Karpas-422 (cell line): ENCODE measurements at regions not wholly inside any gene's neighbourhood (a gene's known extent, or its start where the extent isn't known, plus 50 kb on each side); places are given as distances from the start of the nearest gene placed in this dataset.

Experiments used
- DNase-seq: peaks from one replicate; pipeline ENCODE4 v3.0.0-alpha.2; 2015
- H2AFZ ChIP-seq: fragments of 200-600 bp; sonication (generic); 2 replicates; pipeline ENCODE4 v1.6.1; 2014; ENCODE audit warnings: antibody characterized with exemption, low read length, mixed read lengths
- H3K27ac ChIP-seq: fragments of 200-600 bp; sonication (generic); 2 replicates; pipeline ENCODE4 v1.5.1; 2014; ENCODE audit warnings: mild to moderate bottlenecking, low read length, moderate library complexity
- H3K27me3 ChIP-seq: fragments of 200-600 bp; sonication (generic); 2 replicates; pipeline ENCODE4 v1.6.1; 2014; ENCODE audit warnings: low read length, mixed read lengths
- H3K36me3 ChIP-seq: fragments of 200-600 bp; sonication (generic); 2 replicates; pipeline ENCODE4 v1.6.1; 2014; ENCODE audit warnings: low read length, mixed read lengths; ENCODE audit not compliant: insufficient read depth
- H3K4me1 ChIP-seq: fragments of 200-600 bp; sonication (generic); 2 replicates; pipeline ENCODE4 v1.6.1; 2014; ENCODE audit warnings: mild to moderate bottlenecking, low read length, mixed read lengths
- H3K4me2 ChIP-seq: fragments of 200-600 bp; sonication (generic); 2 replicates; pipeline ENCODE4 v1.6.1; 2014; ENCODE audit warnings: low read length, low read depth, mild to moderate bottlenecking; ENCODE audit not compliant: poor library complexity, severe bottlenecking
- H3K4me3 ChIP-seq: fragments of 200-600 bp; sonication (generic); 2 replicates; pipeline ENCODE4 v1.5.1; 2014; ENCODE audit warnings: mild to moderate bottlenecking, antibody characterized with exemption, low read length, mixed read lengths
- H3K79me2 ChIP-seq: fragments of 200-600 bp; sonication (generic); 2 replicates; pipeline ENCODE4 v1.6.1; 2014; ENCODE audit warnings: mild to moderate bottlenecking, low read length, mixed read lengths
- H3K9ac ChIP-seq: fragments of 200-600 bp; sonication (generic); 2 replicates; pipeline ENCODE4 v1.6.0; 2014; ENCODE audit warnings: low read length
- H3K9me2 ChIP-seq: fragments of 200-600 bp; sonication (generic), shearing (Covaris generic); replicated peaks from 2 replicates; pipeline ENCODE4 v1.6.0; 2014; ENCODE audit warnings: mild to moderate bottlenecking, low read length, moderate library complexity; ENCODE audit not compliant: insufficient read depth
- H3K9me3 ChIP-seq: fragments of 300-700, 200-600 bp; sonication (generic); 2 replicates; pipeline ENCODE4 v1.6.1; 2014; ENCODE audit warnings: low read length, mixed read lengths
- H4K20me1 ChIP-seq: fragments of 200-600 bp; sonication (generic); 2 replicates; pipeline ENCODE4 v1.6.1; 2014; ENCODE audit warnings: mild to moderate bottlenecking, antibody characterized with exemption, low read length, low read depth; ENCODE audit not compliant: insufficient read depth

DNA sequence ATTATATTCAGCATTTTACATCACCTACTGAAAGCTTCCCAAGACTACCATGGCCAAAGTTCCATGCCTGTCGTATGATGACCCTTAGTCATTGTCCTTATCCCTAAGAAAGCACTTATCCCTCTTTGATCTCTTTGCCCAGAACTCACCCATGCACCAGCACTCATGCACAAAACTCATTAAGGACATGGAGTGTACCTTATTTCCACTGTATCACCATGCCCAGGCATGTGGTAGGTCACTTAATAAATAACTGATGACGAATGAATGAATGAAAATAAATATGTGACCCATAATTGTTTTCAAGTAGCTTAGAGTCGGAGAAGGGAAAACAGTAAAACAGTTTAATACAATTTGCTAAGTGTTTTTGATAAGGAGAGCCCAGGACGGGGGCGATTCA, 220.1 kb downstream of the IKZF2 start:
- no peaks in the 10 kb centered on the region for H3K4me1 ChIP-seq
- H2AFZ ChIP-seq: no peak overlapping the region
- H3K27me3 ChIP-seq: no peaks in the 10 kb centered on the region
- no peak for DNase-seq
- no peak overlapping the region for H3K4me3 ChIP-seq
- peaks cover 3% of the 10 kb centered on the region; the same call in 1 of the 2 replicates for H3K9me3 ChIP-seq
- H3K36me3 ChIP-seq: no peaks in the 10 kb centered on the region
- no peak overlapping the region for H3K4me2 ChIP-seq
- H3K27ac ChIP-seq: no peak overlapping the region
- no peaks in the 10 kb centered on the region for H3K79me2 ChIP-seq
- no peaks in the 10 kb centered on the region for H3K9me2 ChIP-seq
- H3K9ac ChIP-seq: no peak overlapping the region
- H4K20me1 ChIP-seq: no peaks in the 10 kb centered on the region

DNA sequence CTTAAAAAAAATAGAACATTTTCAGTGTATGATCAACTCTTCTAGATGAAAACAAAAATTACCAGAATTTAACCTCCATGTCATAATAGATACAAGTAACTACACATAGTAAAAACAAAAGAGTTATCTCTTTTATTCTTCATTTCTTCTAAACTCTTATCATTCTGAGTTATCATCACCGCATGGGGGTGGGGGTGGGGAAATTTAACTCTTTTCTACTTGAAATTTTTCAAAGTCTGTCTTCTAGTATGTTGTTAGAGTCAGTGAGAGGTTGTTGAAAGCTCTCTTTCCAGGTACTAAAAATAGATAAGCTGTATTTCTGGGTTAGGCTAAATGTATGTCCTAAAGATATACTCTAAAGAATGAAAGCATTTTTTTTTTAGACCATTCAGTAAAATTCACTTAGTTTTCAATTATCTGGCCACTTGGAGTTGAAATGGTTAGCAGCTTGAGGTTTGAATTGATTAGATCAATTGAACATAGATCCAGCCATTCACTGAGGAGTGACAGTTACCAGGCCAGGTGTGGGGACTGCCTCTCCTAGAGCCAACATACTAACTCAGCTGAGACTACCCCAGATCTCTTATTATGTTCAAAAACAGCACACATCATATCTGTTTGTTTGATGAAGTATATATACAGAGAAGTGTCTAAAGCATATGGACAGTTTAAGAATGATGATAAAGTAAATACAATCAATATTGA, 220.7 kb downstream of the IKZF2 start:
- H4K20me1 ChIP-seq: no peaks in the 10 kb centered on the region
- DNase-seq: no peak
- H3K36me3 ChIP-seq: no peaks in the 10 kb centered on the region
- no peaks in the 10 kb centered on the region for H3K79me2 ChIP-seq
- no peaks in the 10 kb centered on the region for H3K9me2 ChIP-seq
- no peak overlapping the region for H3K4me3 ChIP-seq
- H3K4me2 ChIP-seq: no peak overlapping the region
- no peak overlapping the region for H2AFZ ChIP-seq
- H3K27me3 ChIP-seq: no peaks in the 10 kb centered on the region
- no peaks in the 10 kb centered on the region for H3K4me1 ChIP-seq
- no peak overlapping the region for H3K9ac ChIP-seq
- H3K27ac ChIP-seq: no peak overlapping the region
- H3K9me3 ChIP-seq: peaks cover 3% of the 10 kb centered on the region; the same call in 1 of the 2 replicates

DNA sequence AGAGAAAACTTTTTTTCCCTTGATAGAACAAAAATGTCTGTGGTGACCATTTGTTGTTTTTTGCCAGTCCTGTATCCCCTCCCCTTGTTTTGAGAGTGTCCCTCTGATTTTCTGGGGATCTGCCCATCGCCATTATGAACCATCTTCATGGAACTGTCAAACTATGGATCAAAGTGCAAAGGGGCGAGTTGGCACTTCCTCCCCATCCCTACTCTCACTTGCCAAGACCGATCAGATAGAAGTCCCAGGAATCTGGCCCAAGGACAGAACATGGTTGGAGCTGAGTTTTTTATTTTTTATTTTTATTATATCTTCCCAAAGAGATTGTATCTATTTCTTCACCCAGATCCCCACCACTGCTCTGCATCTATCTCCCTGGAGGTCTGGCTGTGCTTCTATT, 221.4 kb downstream of the IKZF2 start:
- no peaks in the 10 kb centered on the region for H3K36me3 ChIP-seq
- no peak overlapping the region for H3K27ac ChIP-seq
- no peaks in the 10 kb centered on the region for H3K9me2 ChIP-seq
- H4K20me1 ChIP-seq: no peaks in the 10 kb centered on the region
- no peaks in the 10 kb centered on the region for H3K4me1 ChIP-seq
- DNase-seq: no peak
- H3K4me2 ChIP-seq: no peak overlapping the region
- no peak overlapping the region for H3K4me3 ChIP-seq
- H3K9me3 ChIP-seq: peaks cover 3% of the 10 kb centered on the region; the same call in 1 of the 2 replicates
- no peaks in the 10 kb centered on the region for H3K27me3 ChIP-seq
- no peak overlapping the region for H2AFZ ChIP-seq
- H3K9ac ChIP-seq: no peak overlapping the region
- H3K79me2 ChIP-seq: no peaks in the 10 kb centered on the region

DNA sequence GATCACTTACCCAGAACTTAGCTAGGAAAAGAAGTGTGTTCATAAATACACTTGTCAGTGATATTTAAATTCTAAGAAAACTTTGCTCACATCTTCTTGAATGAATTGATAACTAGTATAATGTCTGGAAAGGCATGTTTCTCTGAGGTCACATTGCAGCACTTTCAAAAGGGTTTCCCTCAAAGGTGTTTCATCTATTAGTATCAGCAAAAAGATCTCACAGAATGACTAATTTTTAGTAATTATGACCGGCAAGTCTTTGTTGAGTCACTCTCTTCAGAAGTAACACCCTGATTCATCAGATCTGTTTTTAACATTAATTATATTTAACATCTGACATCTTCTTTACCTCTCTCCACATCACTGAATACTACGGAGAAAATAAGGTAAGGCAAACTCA, 222.3 kb downstream of the IKZF2 start:
- H3K27ac ChIP-seq: no peak overlapping the region
- H3K4me3 ChIP-seq: no peak overlapping the region
- H4K20me1 ChIP-seq: no peaks in the 10 kb centered on the region
- H3K4me1 ChIP-seq: no peaks in the 10 kb centered on the region
- no peaks in the 10 kb centered on the region for H3K9me2 ChIP-seq
- H3K27me3 ChIP-seq: no peaks in the 10 kb centered on the region
- no peaks in the 10 kb centered on the region for H3K79me2 ChIP-seq
- H3K36me3 ChIP-seq: no peaks in the 10 kb centered on the region
- H3K4me2 ChIP-seq: no peak overlapping the region
- no peak for DNase-seq
- H3K9me3 ChIP-seq: peaks cover 3% of the 10 kb centered on the region; the same call in 1 of the 2 replicates
- no peak overlapping the region for H3K9ac ChIP-seq
- H2AFZ ChIP-seq: no peak overlapping the region

DNA sequence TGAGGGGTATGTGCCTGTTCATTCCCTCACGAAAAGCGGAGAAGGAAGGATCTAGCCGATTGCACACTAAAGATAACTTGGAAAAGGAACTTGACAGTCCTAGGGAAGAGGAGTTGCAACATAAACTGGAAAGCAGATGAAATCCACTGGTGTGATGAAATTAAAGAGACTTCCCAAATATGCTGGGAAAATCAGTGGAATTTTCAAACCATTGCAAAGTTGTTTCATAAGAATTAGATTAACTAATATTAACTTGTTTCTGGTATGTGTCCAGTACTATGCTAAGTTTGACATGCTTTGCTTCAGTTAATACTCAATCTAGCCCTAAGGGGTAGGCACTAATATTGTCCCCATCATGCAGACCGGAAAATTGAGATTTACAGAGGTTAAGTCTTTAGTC, 222.7 kb downstream of the IKZF2 start:
- Histone ChIP-seq H4K20me1 (no peaks in the 10 kb centered on the region), H3K27ac (no peak overlapping the region), H3K36me3 (no peaks in the 10 kb centered on the region), H3K4me1 (no peaks in the 10 kb centered on the region), H3K79me2 (no peaks in the 10 kb centered on the region), H3K27me3 (no peaks in the 10 kb centered on the region), H3K9me2 (no peaks in the 10 kb centered on the region), H2AFZ (no peak overlapping the region), H3K4me2 (no peak overlapping the region), H3K9me3 (peaks cover 3% of the 10 kb centered on the region; the same call in 1 of the 2 replicates), H3K9ac (no peak overlapping the region), H3K4me3 (no peak overlapping the region)
- no peak for DNase-seq

DNA sequence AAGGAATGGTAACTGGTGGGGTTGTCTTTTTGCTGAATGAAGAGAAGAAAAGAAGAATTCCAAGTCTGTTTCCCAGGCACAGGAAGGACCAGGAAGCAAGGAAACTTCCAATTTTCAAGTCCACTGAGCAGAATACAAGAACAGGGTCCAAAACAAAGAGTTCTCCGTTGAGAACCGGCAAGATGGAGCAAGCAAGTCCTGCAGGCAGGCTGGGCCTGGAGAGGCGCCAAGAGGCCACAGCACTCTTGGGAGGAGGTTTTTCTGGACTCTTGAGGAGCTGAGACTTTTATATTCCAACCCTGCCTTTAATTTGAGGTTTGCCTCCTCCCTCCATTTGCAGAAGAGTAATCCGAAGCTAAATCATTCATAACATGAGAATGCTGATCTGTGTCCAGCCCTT, 224.5 kb downstream of the IKZF2 start:
- no peak for DNase-seq
- Histone ChIP-seq H3K79me2 (no peaks in the 10 kb centered on the region), H3K27ac (no peak overlapping the region), H3K4me2 (no peak overlapping the region), H3K9ac (no peak overlapping the region), H3K4me1 (no peaks in the 10 kb centered on the region), H3K9me3 (peaks cover 3% of the 10 kb centered on the region; the same call in 1 of the 2 replicates), H3K27me3 (no peaks in the 10 kb centered on the region), H3K4me3 (no peak overlapping the region), H4K20me1 (no peaks in the 10 kb centered on the region), H3K9me2 (no peaks in the 10 kb centered on the region), H3K36me3 (no peaks in the 10 kb centered on the region), H2AFZ (no peak overlapping the region)

DNA sequence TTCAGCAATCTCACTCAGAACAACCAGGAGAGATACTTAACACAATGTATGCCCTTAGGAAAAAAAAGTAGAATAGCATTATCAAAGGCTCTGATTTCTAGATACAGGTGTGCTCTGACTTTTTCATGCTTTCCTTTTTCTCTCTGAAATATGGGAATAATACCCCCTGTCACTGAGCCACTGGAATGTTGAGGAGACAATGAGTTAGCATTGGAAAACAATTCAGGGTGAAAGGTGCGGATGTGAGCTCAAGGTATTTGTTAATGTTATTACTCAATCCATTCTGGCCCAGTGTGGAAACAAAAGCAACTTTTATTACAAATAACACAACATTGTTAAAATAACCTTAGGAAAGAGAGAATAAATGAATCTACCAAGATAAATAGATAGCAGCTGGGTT, 228.0 kb downstream of the IKZF2 start:
- Histone ChIP-seq H3K4me1 (no peaks in the 10 kb centered on the region), H3K27me3 (no peaks in the 10 kb centered on the region), H4K20me1 (no peaks in the 10 kb centered on the region), H3K9ac (no peak overlapping the region), H3K9me3 (no peaks in the 10 kb centered on the region), H3K4me3 (no peak overlapping the region), H3K36me3 (no peaks in the 10 kb centered on the region), H2AFZ (no peak overlapping the region), H3K9me2 (no peaks in the 10 kb centered on the region), H3K4me2 (no peak overlapping the region), H3K79me2 (no peaks in the 10 kb centered on the region), H3K27ac (no peak overlapping the region)
- no peak for DNase-seq

DNA sequence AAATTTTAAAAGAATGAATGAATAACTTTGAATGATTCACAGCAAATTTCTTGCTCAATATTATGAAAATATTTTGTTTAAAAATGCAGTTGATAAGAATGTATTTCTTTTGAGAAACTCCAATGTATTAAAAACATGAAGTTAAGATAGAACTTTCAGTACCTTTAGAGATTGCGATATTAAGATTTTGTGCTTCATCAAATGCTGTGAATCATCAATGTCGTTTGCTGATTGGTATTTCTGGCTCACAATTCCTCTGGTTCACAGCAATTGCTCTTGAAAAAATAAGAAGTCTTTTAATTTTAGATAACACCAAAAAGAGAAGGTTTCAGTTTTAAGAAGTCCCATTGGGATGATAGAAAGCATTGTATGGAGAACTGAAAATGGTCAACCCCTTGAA, 228.7 kb downstream of the IKZF2 start:
- no peaks in the 10 kb centered on the region for H3K9me2 ChIP-seq
- no peak overlapping the region for H3K4me3 ChIP-seq
- H3K27ac ChIP-seq: no peak overlapping the region
- H3K9me3 ChIP-seq: no peaks in the 10 kb centered on the region
- H3K4me2 ChIP-seq: no peak overlapping the region
- no peaks in the 10 kb centered on the region for H3K4me1 ChIP-seq
- no peak for DNase-seq
- no peak overlapping the region for H2AFZ ChIP-seq
- no peaks in the 10 kb centered on the region for H3K27me3 ChIP-seq
- H3K36me3 ChIP-seq: no peaks in the 10 kb centered on the region
- no peak overlapping the region for H3K9ac ChIP-seq
- H3K79me2 ChIP-seq: no peaks in the 10 kb centered on the region
- no peaks in the 10 kb centered on the region for H4K20me1 ChIP-seq
